Upper lobe of left lung (tissue), 6 donors: ENCODE measurements at regions not wholly inside any gene's neighbourhood (a gene's known extent, or its start where the extent isn't known, plus 50 kb on each side); places are given as distances from the start of the nearest gene placed in this dataset.

ENCODE experiments used
- ATAC-seq, 2 donors: fragments of 200-7000 bp; cut with Tn5 transposase; one replicate each; pipeline ENCODE4 v1.9.1; 2022; ENCODE audit warnings: mild to moderate bottlenecking in 2 of 2, moderate library complexity in 2 of 2; ENCODE audit not compliant: low FRiP score in 2 of 2
- DNase-seq, 2 donors: peaks; one replicate each; pipeline ENCODE4 v3.0.0-alpha.2; 2019 to 2020
- H3K27ac ChIP-seq, 4 donors: fragments of 200-600 bp; sonication (generic); one replicate each; pipeline ENCODE4 v1.5.1; 2016 to 2019
- H3K27me3 ChIP-seq, 4 donors: fragments of 200-600 bp; sonication (generic); one replicate each; pipeline ENCODE4 v1.5.1; 2017 to 2019
- H3K36me3 ChIP-seq, 4 donors: fragments of 200-600 bp; sonication (generic); one replicate each; pipeline ENCODE4 v1.5.1; 2016 to 2019
- H3K4me1 ChIP-seq, 4 donors: fragments of 200-600 bp; sonication (generic); one replicate each; pipeline ENCODE4 v1.5.1; 2018 to 2019
- H3K4me3 ChIP-seq, 4 donors: fragments of 200-600 bp; sonication (generic); one replicate each; pipeline ENCODE4 v1.5.1; 2017 to 2019; ENCODE audit warnings: mild to moderate bottlenecking in 2 of 4, moderate library complexity in 1 of 4
- H3K9me3 ChIP-seq, 4 donors: fragments of 200-600 bp; sonication (generic); one replicate each; pipeline ENCODE4 v1.5.1; 2018 to 2019
- CTCF ChIP-seq, 6 experiments: fragments of 450-650 bp in 4 of 6; fragments of 200-600 bp in 2 of 6; sonication (generic) in 2 of 6; IDR thresholded peaks; one replicate each; pipeline ENCODE4 v1.5.1; 2016 to 2019; ENCODE audit warnings: antibody characterized with exemption in 6 of 6
- EP300 ChIP-seq, 4 donors: sonication (generic); formaldehyde crosslinking; IDR thresholded peaks; one replicate each; pipeline ENCODE4 v1.5.1; 2017; ENCODE audit warnings: antibody characterized with exemption in 4 of 4, control low read depth in 2 of 4
- POLR2A ChIP-seq, 4 donors: fragments of 450-650 bp; IDR thresholded peaks; one replicate each; pipeline ENCODE4 v1.5.1; 2016 to 2017; ENCODE audit warnings: antibody characterized with exemption in 4 of 4, mild to moderate bottlenecking in 2 of 4
- POLR2AphosphoS5 ChIP-seq, 2 donors: sonication (generic); formaldehyde crosslinking; IDR thresholded peaks; one replicate each; pipeline ENCODE4 v1.5.1; 2017; ENCODE audit warnings: antibody characterized with exemption in 2 of 2
- WGBS, 2 donors: methylation state at CpG; one replicate each; pipeline ENCODE4 v1.1.5; 2017 to 2018; 5-methylcytosine and 5-hydroxymethylcytosine counted together
- donor health status: DM: no; HTN: no; CAD: no; lungs with moderate emphysema.
- donor health status: DM: no; HTN: yes; CAD: no; lungs with severe emphysema.

GRCh38 chr7:92956575-92956974, 120.2 kb upstream of the CDK6 start:
- Histone ChIP-seq H3K27ac (no peak overlapping the region), H3K36me3 (no peaks in the 10 kb centered on the region), H3K9me3 (no peaks in the 10 kb centered on the region), H3K27me3 (no peaks in the 10 kb centered on the region), H3K4me3 (no peak overlapping the region), H3K4me1 (no peaks in the 10 kb centered on the region)
- 91 to 93% methylated on average over 2 of the region's 2 CpGs for WGBS, 2 donors
- TF ChIP-seq POLR2A (IDR thresholded peaks at IDR 0.05) = no peak
- no peak for TF ChIP-seq EP300 (IDR thresholded peaks at IDR 0.05)
- TF ChIP-seq CTCF (IDR thresholded peaks at IDR 0.05) = no peak
- no peak for TF ChIP-seq POLR2AphosphoS5 (IDR thresholded peaks at IDR 0.05)
- ATAC-seq = no peak
- DNase-seq = no peak

GRCh38 chr7:92955081-92955480, 118.7 kb upstream of the CDK6 start:
- Histone ChIP-seq H3K27ac (no peak overlapping the region), H3K36me3 (no peaks in the 10 kb centered on the region), H3K27me3 (no peaks in the 10 kb centered on the region), H3K4me3 (no peak overlapping the region), H3K9me3 (no peaks in the 10 kb centered on the region), H3K4me1 (no peaks in the 10 kb centered on the region)
- no peak for DNase-seq
- WGBS, 2 donors = 61 to 76% methylated on average over 6 of the region's 6 CpGs
- TF ChIP-seq CTCF (IDR thresholded peaks at IDR 0.05) (no peak), POLR2AphosphoS5 (IDR thresholded peaks at IDR 0.05) (no peak), POLR2A (IDR thresholded peaks at IDR 0.05) (no peak), EP300 (IDR thresholded peaks at IDR 0.05) (no peak)
- ATAC-seq = no peak

- DNase-seq (no peak), ATAC-seq (no peak)
- H3K27ac ChIP-seq = no peak overlapping the region
- TF ChIP-seq CTCF (IDR thresholded peaks at IDR 0.05) (no peak), EP300 (IDR thresholded peaks at IDR 0.05) (no peak)
- H3K4me3 ChIP-seq = no peak overlapping the region
- H3K4me1 ChIP-seq = no peaks in the 10 kb centered on the region
- no peaks in the 10 kb centered on the region for H3K36me3 ChIP-seq
- 36 to 56% methylated on average over 2 of the region's 2 CpGs for WGBS, 2 donors
- no peaks in the 10 kb centered on the region for H3K9me3 ChIP-seq
- H3K27me3 ChIP-seq = no peaks in the 10 kb centered on the region
These were observed 117.3 kb upstream of the CDK6 start for GRCh38 chr7:92953657-92954056.

DNA sequence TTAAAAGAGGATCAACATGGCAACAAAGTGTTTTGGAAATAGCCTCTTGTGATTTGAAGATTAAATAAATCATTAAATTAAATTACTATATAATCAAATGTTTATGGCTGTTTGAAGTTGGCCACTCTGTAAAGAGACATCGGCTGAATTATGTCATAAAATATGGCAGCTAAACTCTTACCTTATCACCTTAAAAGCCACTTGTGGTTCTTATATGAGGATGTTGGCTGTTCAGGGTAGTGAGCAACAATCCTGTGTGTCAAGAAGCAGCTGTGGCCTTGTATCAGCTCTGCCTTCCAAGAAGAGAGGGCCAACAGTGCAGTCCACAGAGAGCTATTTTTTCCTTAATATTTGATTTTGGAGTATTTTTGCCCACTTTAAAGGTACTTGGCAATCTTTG, 113.4 kb upstream of the CDK6 start:
- Histone ChIP-seq H3K4me3 (no peak overlapping the region), H3K9me3 (no peaks in the 10 kb centered on the region), H3K27ac (no peak overlapping the region), H3K27me3 (no peaks in the 10 kb centered on the region), H3K36me3 (no peaks in the 10 kb centered on the region), H3K4me1 (no peaks in the 10 kb centered on the region)
- ATAC-seq = no peak
- 52 to 71% methylated on average over 1 of the region's 1 CpG for WGBS, 2 donors
- no peak for DNase-seq
- no peak for TF ChIP-seq EP300 (IDR thresholded peaks at IDR 0.05)

GRCh38 chr7:92945840-92946239, 109.5 kb upstream of the CDK6 start:
- Histone ChIP-seq H3K36me3 (no peaks in the 10 kb centered on the region), H3K27ac (no peak overlapping the region), H3K4me1 (no peaks in the 10 kb centered on the region), H3K9me3 (no peaks in the 10 kb centered on the region), H3K4me3 (no peak overlapping the region), H3K27me3 (no peaks in the 10 kb centered on the region)
- 61 to 70% methylated on average over 4 of the region's 4 CpGs for WGBS, 2 donors
- DNase-seq = no peak
- no peak for ATAC-seq
- TF ChIP-seq EP300 (IDR thresholded peaks at IDR 0.05) (no peak), CTCF (IDR thresholded peaks at IDR 0.05) (no peak), POLR2A (IDR thresholded peaks at IDR 0.05) (no peak), POLR2AphosphoS5 (IDR thresholded peaks at IDR 0.05) (no peak)
